ENCODE measurements at regions not wholly inside any gene's neighbourhood (a gene's known extent, or its start where the extent isn't known, plus 50 kb on each side); places are given as distances from the start of the nearest gene placed in this dataset.
A peak's percentile ranks its signal among the peaks of the same experiment; 100 is the strongest.

DNA sequence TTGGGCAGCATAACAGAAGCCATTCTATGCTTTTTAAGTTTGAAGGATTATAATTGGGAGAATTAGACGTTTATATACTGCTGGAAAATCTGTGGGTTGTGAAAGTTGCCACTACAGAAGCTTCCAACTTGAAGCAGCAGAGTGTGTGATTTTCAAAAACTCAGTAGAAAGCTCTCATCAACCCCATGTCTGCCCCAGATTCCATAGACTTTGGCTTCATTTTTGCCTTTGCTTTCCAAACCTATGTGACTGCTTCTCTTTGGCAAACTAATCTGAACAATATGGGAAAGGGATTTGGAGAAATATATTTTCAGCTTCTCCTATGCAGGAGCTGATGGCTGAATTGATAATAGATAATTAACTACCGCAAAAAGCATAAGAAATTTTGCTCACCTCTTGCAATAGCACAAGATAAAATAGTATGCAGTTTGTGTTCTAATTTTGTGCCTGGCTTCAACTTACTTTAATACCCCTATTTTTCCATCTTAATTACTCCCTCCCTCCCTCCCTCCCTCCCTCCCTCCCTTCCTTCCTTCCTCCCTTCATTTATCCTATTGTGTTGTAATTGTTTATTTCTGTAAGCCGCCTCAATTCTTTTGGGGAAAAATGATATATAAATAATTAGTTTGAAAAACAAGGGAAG lies 214.1 kb upstream of the HS3ST5 start:
- TF ChIP-seq, protein P1, sequence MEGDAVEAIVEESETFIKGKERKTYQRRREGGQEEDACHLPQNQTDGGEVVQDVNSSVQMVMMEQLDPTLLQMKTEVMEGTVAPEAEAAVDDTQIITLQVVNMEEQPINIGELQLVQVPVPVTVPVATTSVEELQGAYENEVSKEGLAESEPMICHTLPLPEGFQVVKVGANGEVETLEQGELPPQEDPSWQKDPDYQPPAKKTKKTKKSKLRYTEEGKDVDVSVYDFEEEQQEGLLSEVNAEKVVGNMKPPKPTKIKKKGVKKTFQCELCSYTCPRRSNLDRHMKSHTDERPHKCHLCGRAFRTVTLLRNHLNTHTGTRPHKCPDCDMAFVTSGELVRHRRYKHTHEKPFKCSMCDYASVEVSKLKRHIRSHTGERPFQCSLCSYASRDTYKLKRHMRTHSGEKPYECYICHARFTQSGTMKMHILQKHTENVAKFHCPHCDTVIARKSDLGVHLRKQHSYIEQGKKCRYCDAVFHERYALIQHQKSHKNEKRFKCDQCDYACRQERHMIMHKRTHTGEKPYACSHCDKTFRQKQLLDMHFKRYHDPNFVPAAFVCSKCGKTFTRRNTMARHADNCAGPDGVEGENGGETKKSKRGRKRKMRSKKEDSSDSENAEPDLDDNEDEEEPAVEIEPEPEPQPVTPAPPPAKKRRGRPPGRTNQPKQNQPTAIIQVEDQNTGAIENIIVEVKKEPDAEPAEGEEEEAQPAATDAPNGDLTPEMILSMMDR (IDR thresholded peaks at IDR 0.05; ENCODE audit: insufficient read depth, missing control alignments) = no peak
- FAIRE-seq (no peak), DNase-seq (ENCODE audit: insufficient read length, low spot score) (no peak)

DNA sequence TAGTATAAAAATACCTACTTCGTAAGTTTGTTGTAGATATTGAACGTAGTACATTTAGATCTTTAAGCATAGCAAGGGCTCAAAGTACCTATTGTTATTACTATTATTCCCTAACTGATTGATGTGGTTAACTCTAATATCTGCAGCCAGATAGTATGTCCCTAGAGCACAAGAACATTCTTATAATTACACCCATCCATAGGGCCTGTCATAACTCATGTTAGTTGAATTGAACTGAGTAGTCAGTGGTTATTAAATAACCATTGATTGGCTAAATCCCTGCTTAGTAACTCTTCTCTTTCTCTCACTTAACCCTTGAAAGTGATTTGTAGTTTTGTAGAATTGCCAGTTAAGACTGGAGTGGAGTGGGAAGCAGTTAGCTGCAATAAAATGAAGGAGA lies 207.5 kb upstream of the HS3ST5 start:
- no peak for FAIRE-seq
- no peak for DNase-seq (ENCODE audit: insufficient read length, low spot score)
- TF ChIP-seq, protein P1 (IDR thresholded peaks at IDR 0.05; ENCODE audit: insufficient read depth, missing control alignments) = no peak

DNA sequence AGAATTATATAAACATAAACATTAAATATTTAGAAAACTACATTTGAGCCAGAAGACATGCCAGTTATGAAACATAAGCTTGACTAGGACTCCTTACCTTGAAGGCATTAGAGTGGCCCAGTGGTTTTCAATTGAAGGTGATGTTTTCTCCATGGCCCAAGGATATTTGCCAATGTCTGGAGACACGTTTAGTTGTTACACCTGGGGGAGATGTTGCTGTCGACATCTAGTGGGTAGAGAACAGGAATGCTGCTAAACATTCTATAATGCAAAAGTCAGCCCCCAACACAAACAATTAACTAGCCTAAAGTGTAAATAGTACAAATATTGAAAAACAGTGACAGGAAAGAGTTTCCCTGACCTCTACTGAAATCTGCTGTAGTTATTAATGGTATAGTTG lies 200.9 kb upstream of the HS3ST5 start:
- TF ChIP-seq, protein P1 (IDR thresholded peaks at IDR 0.05; ENCODE audit: insufficient read depth, missing control alignments) = peak; percentile 1
- DNase-seq (ENCODE audit: insufficient read length, low spot score) (no peak), FAIRE-seq (no peak)

DNA sequence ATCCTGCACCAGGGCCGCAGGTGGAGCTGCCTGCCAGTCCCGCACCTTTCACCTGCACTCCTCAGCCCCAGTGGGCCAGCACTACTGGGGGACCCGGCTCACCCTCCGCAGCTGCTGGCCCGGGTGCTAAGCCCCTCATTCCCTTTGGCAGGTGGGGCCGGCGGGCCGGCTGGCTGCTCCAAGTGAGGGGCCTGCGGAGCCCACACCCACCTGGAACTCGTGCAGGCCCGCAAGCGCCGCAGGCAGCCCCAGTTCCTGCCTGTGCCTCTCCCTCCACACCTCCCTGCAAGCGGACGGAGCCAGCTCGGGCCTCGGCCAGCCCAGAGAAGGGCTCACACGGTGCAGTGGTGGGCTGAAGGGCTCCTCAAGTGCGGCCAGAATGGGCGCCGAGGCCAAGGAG lies 199.0 kb upstream of the HS3ST5 start:
- no peak for FAIRE-seq
- TF ChIP-seq, protein P1 (IDR thresholded peaks at IDR 0.05; ENCODE audit: insufficient read depth, missing control alignments) = no peak

DNA sequence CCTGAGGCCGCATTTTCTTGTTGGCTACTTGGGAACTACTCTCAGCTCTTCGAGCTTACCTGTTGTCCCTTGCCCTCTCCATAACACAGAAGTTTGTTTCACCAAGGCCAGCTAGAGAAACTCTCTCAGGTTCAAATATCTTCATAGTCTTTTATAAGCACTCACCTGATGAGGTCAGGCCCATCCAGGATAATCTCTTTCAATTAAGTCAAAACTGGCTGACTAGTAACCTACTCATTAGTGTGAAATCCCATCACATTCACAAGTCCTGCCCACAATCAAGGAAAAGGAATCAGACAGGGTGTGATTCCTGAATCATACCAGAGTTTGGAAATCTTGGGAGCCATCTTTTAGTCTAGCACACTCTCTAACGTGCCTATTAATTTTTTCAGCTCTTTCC lies 195.2 kb upstream of the HS3ST5 start:
- DNase-seq (ENCODE audit: insufficient read length, low spot score) (no peak), FAIRE-seq (no peak)
- TF ChIP-seq, protein P1 (IDR thresholded peaks at IDR 0.05; ENCODE audit: insufficient read depth, missing control alignments) = no peak

More for the DNA sequence above, 199.0 kb upstream of the HS3ST5 start:
- DNase-seq (ENCODE audit: insufficient read length, low spot score) = no peak

- TF ChIP-seq, protein P1 (IDR thresholded peaks at IDR 0.05; ENCODE audit: insufficient read depth, missing control alignments) = no peak
- no peak for DNase-seq (ENCODE audit: insufficient read length, low spot score)
- FAIRE-seq = no peak
These were observed 192.0 kb upstream of the HS3ST5 start for GRCh38 chr6:114534813-114535212.

DNA sequence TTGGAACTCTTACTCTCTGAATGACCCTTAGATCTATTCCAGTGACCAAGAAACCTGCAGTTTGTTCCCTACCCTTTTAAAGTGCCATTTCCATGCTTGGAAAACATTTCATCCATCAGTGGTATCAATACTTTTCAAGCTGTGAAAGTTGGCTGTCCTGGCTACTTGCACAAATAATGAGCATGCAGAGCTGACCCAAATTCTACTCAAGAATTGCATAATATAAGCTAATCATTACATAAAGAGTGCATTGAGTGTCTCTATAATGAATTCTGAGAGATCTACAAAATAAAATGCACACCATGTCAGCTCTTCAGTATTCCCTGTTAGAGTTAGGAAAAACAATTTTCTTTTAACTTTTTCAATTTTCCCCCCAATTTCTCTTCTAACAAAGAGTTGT lies 181.3 kb upstream of the HS3ST5 start:
- FAIRE-seq (no peak), DNase-seq (ENCODE audit: insufficient read length, low spot score) (no peak)
- TF ChIP-seq, protein P1 (IDR thresholded peaks at IDR 0.05; ENCODE audit: insufficient read depth, missing control alignments) = no peak
